SW480 (cell line): ENCODE measurements at regions not wholly inside any gene's neighbourhood (a gene's known extent, or its start where the extent isn't known, plus 50 kb on each side); places are given as distances from the start of the nearest gene placed in this dataset.
A peak's percentile ranks its signal among the peaks of the same experiment; 100 is the strongest.

ENCODE experiments used
- DNase-seq: peaks from one replicate; pipeline ENCODE4 v3.0.0-alpha.2; 2016; ENCODE audit warnings: low spot score

DNA sequence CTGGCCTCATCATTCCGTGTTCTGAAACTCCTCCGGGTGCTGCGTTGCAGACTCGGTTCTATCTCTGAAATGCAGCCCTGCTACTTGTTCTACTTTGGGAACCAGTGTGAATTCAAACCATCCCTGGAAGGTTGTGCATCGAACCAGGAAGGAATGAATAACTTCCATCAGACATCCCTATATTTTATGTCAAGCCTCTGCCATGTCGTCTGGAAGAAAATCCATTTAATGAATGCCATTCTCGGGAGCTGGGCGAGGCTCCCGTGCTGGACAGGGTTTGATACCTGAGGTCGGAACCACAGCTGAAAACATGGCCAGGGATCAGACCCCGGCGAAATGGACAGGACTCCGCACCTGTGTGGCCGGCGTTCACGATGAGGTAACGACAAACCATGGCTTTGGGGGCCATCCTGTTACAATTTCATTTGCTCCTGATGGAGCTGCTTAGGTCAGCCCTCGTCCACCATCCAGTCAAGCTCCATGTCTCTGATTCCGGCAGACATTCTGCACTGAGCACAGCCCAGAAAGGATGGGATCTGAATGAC lies 821.6 kb downstream of the GALR1 start:
- no peak for DNase-seq

DNA sequence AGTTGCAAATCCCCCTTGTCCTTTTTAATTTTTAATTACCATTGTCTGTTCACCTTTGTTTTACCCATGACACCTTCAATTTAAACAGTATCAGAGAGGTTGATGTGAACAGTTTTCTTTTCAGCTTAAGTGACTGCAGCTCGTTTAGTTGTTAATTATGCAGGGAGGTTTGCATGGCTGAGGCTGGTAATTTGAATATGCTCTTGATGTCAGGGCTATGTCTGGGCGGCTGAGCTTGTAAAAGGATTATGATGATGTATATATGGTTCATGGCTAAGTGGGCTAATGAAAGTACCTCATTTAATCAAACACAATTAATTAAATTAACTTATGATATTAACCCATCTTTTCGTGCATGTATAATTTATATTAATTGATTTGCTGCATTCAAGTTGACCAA lies 822.1 kb downstream of the GALR1 start:
- no peak for DNase-seq

GRCh38 chr18:78072375-78072774 lies 822.7 kb downstream of the GALR1 start:
- no peak for DNase-seq

DNA sequence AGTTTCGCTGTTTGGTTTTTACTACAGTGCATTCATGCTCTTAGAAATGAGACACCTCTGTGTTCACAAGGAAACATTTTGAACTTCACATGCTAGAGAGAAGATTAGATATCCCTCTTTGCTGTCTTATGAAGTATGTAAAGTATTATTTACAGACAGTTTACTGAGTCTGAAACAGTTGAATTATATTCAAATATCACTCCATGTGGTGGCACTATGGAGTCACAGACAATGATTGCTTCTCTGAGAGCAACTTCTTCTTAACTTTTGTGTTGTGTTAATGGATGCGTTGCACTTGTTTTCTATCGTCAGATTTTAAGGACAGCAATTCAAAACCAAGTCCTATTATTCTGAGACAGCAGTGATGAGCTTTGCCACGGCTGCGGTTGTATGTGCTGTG lies 823.6 kb downstream of the GALR1 start:
- DNase-seq, result peak; percentile 59

- peak; percentile 47 for DNase-seq
Observed at GRCh38 chr18:78074400-78075020, 824.9 kb downstream of the GALR1 start.

- peak; percentile 76 for DNase-seq
Observed at GRCh38 chr18:78080081-78080480, 830.4 kb downstream of the GALR1 start.

- peak; percentile 84 for DNase-seq
Observed at GRCh38 chr18:78080761-78081160, 831.1 kb downstream of the GALR1 start.

GRCh38 chr18:78082816-78083215 lies 833.2 kb downstream of the GALR1 start:
- DNase-seq, result no peak

GRCh38 chr18:78085241-78086185 lies 835.9 kb downstream of the GALR1 start:
- DNase-seq, result no peak

DNA sequence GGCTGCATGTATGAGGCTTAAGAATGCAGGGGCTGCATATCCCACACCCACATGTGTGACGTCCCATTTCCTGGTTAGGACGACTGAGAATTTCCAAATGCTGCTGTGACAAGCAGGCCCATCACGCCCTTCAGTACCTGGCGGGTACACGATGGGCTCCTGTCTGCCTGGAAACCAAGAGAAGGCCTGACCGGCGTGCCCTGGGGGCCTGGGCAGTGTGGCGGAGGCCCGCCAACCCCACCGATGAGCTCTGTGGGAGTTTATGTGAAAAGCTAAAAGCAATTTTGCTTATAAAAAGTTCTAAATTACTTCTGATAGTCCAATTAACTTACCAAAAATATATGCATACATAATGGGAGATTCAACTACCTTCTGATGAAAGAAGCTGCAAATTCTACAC lies 837.3 kb downstream of the GALR1 start:
- DNase-seq, result no peak

DNA sequence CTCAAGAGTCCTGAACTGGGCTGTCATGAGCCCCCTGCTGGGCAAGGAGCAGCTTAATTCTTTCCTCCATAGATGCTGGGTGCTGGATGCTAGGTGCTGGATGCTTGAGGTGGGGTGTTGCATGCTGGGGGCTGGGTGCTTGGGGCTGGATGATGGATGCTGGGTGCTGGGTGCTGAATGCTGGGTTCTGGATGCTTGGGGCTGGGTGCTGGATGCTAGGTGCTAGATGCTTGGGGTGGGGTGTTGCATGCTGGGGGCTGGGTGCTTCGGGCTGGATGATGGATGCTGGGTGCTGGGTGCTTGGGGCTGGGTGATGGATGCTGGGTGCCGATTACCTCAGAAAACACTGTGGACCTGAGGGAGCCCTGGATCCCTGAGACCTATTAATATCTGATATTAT lies 837.7 kb downstream of the GALR1 start:
- no peak for DNase-seq

GRCh38 chr18:78090584-78090983 lies 840.9 kb downstream of the GALR1 start:
- peak; percentile 83 for DNase-seq

GRCh38 chr18:78092901-78093300 lies 843.3 kb downstream of the GALR1 start:
- DNase-seq, result peak; percentile 40

- DNase-seq, result no peak
Observed at GRCh38 chr18:78099979-78100588, 850.4 kb downstream of the GALR1 start.

GRCh38 chr18:78101091-78101490 lies 851.4 kb downstream of the GALR1 start:
- DNase-seq, result no peak

- DNase-seq, result no peak
Observed at GRCh38 chr18:78102135-78102534, 852.5 kb downstream of the GALR1 start.

DNA sequence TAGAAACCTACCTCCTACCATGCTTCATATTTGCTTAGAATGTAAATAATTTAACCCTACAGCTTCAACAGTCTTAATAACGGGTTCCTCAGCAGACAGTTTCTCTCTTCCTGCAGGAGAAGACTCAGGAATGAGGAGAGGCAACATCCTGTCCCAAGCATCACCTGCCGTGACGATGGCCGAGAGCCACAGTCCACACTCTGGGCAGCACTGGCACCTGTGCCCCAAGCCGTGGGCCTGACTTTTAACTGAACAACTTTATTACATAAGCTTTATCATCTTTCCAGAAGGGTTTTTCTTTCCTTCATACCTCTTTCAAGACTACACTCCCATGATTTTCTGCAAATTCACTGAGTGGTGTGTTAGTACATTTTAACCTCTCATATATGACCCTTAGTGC lies 856.0 kb downstream of the GALR1 start:
- DNase-seq, result no peak

- no peak for DNase-seq
Observed at GRCh38 chr18:78106946-78107345, 857.3 kb downstream of the GALR1 start.

DNA sequence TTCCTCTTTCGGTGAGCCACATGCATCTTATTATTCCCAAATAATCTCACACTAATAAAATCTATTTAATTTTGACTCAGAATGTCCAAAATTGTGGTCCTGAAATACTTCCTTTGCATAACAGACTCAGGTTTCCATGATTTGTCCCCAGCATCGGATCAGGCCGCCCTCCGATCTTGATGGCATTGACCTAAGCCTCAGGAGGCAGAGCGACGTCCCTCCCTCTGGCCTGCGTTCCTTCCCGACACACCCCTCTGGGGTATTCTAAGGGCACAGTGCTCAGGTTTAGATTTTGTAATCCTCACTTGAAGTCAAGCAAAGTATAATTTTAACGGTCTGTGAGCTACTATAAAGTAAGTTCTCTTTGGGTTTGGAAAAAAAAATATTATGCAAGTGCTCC lies 857.7 kb downstream of the GALR1 start:
- DNase-seq, result no peak

GRCh38 chr18:78108554-78108953 lies 858.9 kb downstream of the GALR1 start:
- no peak for DNase-seq

- DNase-seq, result no peak
Observed at GRCh38 chr18:78113136-78113939, 863.7 kb downstream of the GALR1 start.

- DNase-seq, result no peak
Observed at GRCh38 chr18:78113940-78114251, 864.2 kb downstream of the GALR1 start.
